Ovary (tissue), 7 donors: ENCODE measurements at regions not wholly inside any gene's neighbourhood (a gene's known extent, or its start where the extent isn't known, plus 50 kb on each side); places are given as distances from the start of the nearest gene placed in this dataset.

Experiments used
- DNase-seq, 5 donors: peaks; one replicate each; pipeline ENCODE4 v3.0.0-alpha.2; 2019 to 2020
- H3K27ac ChIP-seq, 2 donors: fragments of 200-600 bp; one replicate each; pipeline versions ENCODE4 v1.5.1 to v1.8.0; 2019 to 2022
- H3K27me3 ChIP-seq: fragments of 200-600 bp; one replicate; pipeline ENCODE4 v1.8.0; 2022
- H3K36me3 ChIP-seq: fragments of 200-600 bp; sonication (generic); one replicate; pipeline ENCODE4 v1.5.1; 2019
- H3K4me1 ChIP-seq: one replicate; pipeline ENCODE4 v1.8.1; 2013; ENCODE audit warnings: mild to moderate bottlenecking, moderate library complexity; ENCODE audit not compliant: insufficient read depth
- H3K4me3 ChIP-seq: fragments of 200-600 bp; sonication (generic); one replicate; pipeline ENCODE4 v1.5.1; 2017
- H3K9me3 ChIP-seq, 2 donors: fragments of 200-600 bp in 1 of 2; sonication (generic) in 1 of 2; one replicate each; pipeline versions ENCODE4 v1.5.1 to v1.8.1; 2013 to 2019; ENCODE audit warnings: mild to moderate bottlenecking in 1 of 2, moderate library complexity in 1 of 2
- CTCF ChIP-seq, 3 donors: fragments of 450-650 bp in 2 of 3; fragments of 200-600 bp in 1 of 3; IDR thresholded peaks; one replicate each; pipeline versions ENCODE4 v1.5.1 to v1.8.0; 2016 to 2022; ENCODE audit warnings: antibody characterized with exemption in 3 of 3, mild to moderate bottlenecking in 1 of 3
- EP300 ChIP-seq: sonication (generic); formaldehyde crosslinking; IDR thresholded peaks from one replicate; pipeline ENCODE4 v1.6.1; 2017; ENCODE audit warnings: antibody characterized with exemption
- POLR2A ChIP-seq: fragments of 450-650 bp; IDR thresholded peaks from one replicate; pipeline ENCODE4 v1.6.1; 2017; ENCODE audit warnings: antibody characterized with exemption, mild to moderate bottlenecking, moderate library complexity
- WGBS, 3 donors: extraction: QIAGEN DNeasy Blood & Tissue Kit in 1 of 3; methylation state at CpG; one replicate each; pipeline versions ENCODE4 v1.1.5 to v1.1.7; 2013 to 2017; 5-methylcytosine and 5-hydroxymethylcytosine counted together
- intact Hi-C, 4 donors: fragments of 100-400 bp; cut with DNase I; formaldehyde crosslinking; loops; one replicate each; pipeline versions ENCODE4 v1.11.0 to v1.15.1; 2022 to 2023
- donor health status: DM: no; HTN: no; CAD: no; lungs with moderate emphysema.
- donor health status: DM: no; HTN: no; CAD: no.
- donor health status: Bipolar disorder and iron deficiency.
- donor health status: DM: no; HTN: no; CAD: no.
- donor health status: DM: yes; HTN: yes; CAD: no.

- intact Hi-C loops = no loop called here
- no peak overlapping the region for H3K27ac ChIP-seq
- no peaks in the 10 kb centered on the region for H3K36me3 ChIP-seq
- 87 to 91% (median 90%) methylated on average over 8 of the region's 8 CpGs for WGBS, 3 donors
- no peak for DNase-seq
- no peaks in the 10 kb centered on the region for H3K27me3 ChIP-seq
- no peak overlapping the region for H3K4me3 ChIP-seq
- no peaks in the 10 kb centered on the region for H3K4me1 ChIP-seq
- TF ChIP-seq EP300 = no peak
- no peak for TF ChIP-seq POLR2A
- TF ChIP-seq CTCF (IDR thresholded peaks at IDR 0.05) = no peak
- no peaks in the 10 kb centered on the region for H3K9me3 ChIP-seq
Measured at GRCh38 chr5:138666226-138666742, 86.9 kb upstream of the CTNNA1 start.

GRCh38 chr5:138665261-138665660, 88.0 kb upstream of the CTNNA1 start:
- Histone ChIP-seq H3K27ac (no peak overlapping the region), H3K36me3 (no peaks in the 10 kb centered on the region), H3K9me3 (no peaks in the 10 kb centered on the region), H3K4me3 (no peak overlapping the region), H3K27me3 (no peaks in the 10 kb centered on the region), H3K4me1 (no peaks in the 10 kb centered on the region)
- intact Hi-C loops = no loop called here
- WGBS, 3 donors = 89 to 95% (median 93%) methylated on average over 5 of the region's 5 CpGs
- DNase-seq = no peak
- TF ChIP-seq POLR2A (no peak), CTCF (IDR thresholded peaks at IDR 0.05) (no peak), EP300 (no peak)

- Histone ChIP-seq H3K36me3 (no peaks in the 10 kb centered on the region), H3K4me1 (no peaks in the 10 kb centered on the region), H3K27me3 (no peaks in the 10 kb centered on the region), H3K9me3 (no peaks in the 10 kb centered on the region), H3K4me3 (no peak overlapping the region), H3K27ac (no peak overlapping the region)
- 58 to 63% (median 60%) methylated on average over 9 of the region's 9 CpGs for WGBS, 3 donors
- DNase-seq = no peak
- intact Hi-C loops = no loop called here
- TF ChIP-seq POLR2A (no peak), EP300 (no peak), CTCF (IDR thresholded peaks at IDR 0.05) (no peak)
Measured at GRCh38 chr5:138664276-138664943, 88.8 kb upstream of the CTNNA1 start.

GRCh38 chr5:138663561-138663960, 88.4 kb upstream of the HSPA9 start:
- WGBS, 3 donors = 69 to 82% (median 72%) methylated on average over 4 of the region's 4 CpGs
- Histone ChIP-seq H3K27ac (no peak overlapping the region), H3K9me3 (no peaks in the 10 kb centered on the region), H3K27me3 (no peaks in the 10 kb centered on the region), H3K4me3 (no peak overlapping the region), H3K4me1 (no peaks in the 10 kb centered on the region), H3K36me3 (no peaks in the 10 kb centered on the region)
- intact Hi-C loops = no loop called here
- TF ChIP-seq POLR2A (no peak), CTCF (IDR thresholded peaks at IDR 0.05) (no peak), EP300 (no peak)
- DNase-seq = no peak
